Endodermal cell (in vitro differentiated cells): ENCODE measurements at regions not wholly inside any gene's neighbourhood (a gene's known extent, or its start where the extent isn't known, plus 50 kb on each side); places are given as distances from the start of the nearest gene placed in this dataset.

Experiments used
- DNase-seq: peaks from one replicate; pipeline ENCODE4 v3.0.0-alpha.2; 2017
- H3K27ac ChIP-seq: 2 replicates; pipeline ENCODE4 v1.5.1; 2013; ENCODE audit warnings: mild to moderate bottlenecking, low read depth, low read length, moderate library complexity
- H3K27me3 ChIP-seq: 2 replicates; pipeline ENCODE4 v1.6.1; 2013; ENCODE audit warnings: mild to moderate bottlenecking, low read length, moderate library complexity; ENCODE audit not compliant: insufficient read depth, control insufficient read depth, poor library complexity, severe bottlenecking
- H3K36me3 ChIP-seq: 2 replicates; pipeline ENCODE4 v1.7.0; 2013; ENCODE audit warnings: mild to moderate bottlenecking, low read length, moderate library complexity; ENCODE audit not compliant: control insufficient read depth, insufficient read depth
- H3K4me1 ChIP-seq: one replicate; pipeline ENCODE4 v1.7.0; 2013; ENCODE audit warnings: low read length; ENCODE audit not compliant: control insufficient read depth, insufficient read depth
- H3K4me3 ChIP-seq: 2 replicates; pipeline ENCODE4 v1.5.1; 2013; ENCODE audit warnings: mild to moderate bottlenecking, low read length, moderate library complexity
- H3K9ac ChIP-seq: 2 replicates; pipeline ENCODE4 v1.6.1; 2013; ENCODE audit warnings: mild to moderate bottlenecking, low read length, moderate library complexity; ENCODE audit not compliant: poor library complexity, severe bottlenecking; ENCODE audit errors: extremely low read depth
- H3K9me3 ChIP-seq: 2 replicates; pipeline ENCODE4 v1.6.1; 2013; ENCODE audit warnings: mild to moderate bottlenecking, low read length, moderate library complexity; ENCODE audit not compliant: control insufficient read depth
- H3K27ac Mint-ChIP-seq: 2 replicates; pipeline ENCODE4 v1.8.0; 2020; ENCODE audit warnings: mixed read lengths
- H3K27me3 Mint-ChIP-seq: 2 replicates; pipeline ENCODE4 v1.8.0; 2021; ENCODE audit warnings: mild to moderate bottlenecking, mixed read lengths; ENCODE audit not compliant: insufficient read depth
- H3K36me3 Mint-ChIP-seq: 2 replicates; pipeline ENCODE4 v1.8.0; 2020; ENCODE audit warnings: low read depth, mixed read lengths
- H3K4me1 Mint-ChIP-seq: 2 replicates; pipeline ENCODE4 v1.8.0; 2020; ENCODE audit warnings: mixed read lengths
- H3K4me3 Mint-ChIP-seq: 2 replicates; pipeline ENCODE4 v1.8.0; 2020; ENCODE audit warnings: mild to moderate bottlenecking, moderate library complexity, mixed read lengths
- H3K9me3 Mint-ChIP-seq: 2 replicates; pipeline ENCODE4 v1.8.0; 2020; ENCODE audit warnings: mild to moderate bottlenecking, mixed read lengths
- CTCF ChIP-seq: fragments of 200-600 bp; sonication (generic); conservative IDR thresholded peaks from 2 replicates; pipeline ENCODE4 v1.5.0; 2021; ENCODE audit warnings: antibody characterized with exemption, mild to moderate bottlenecking
- WGBS, 2 experiments: methylation state at CpG; one replicate each; pipeline versions ENCODE4 v1.1.5 to v1.1.7; 2013; ENCODE audit warnings: missing lambda C conversion rate in 2 of 2, mixed read lengths in 1 of 2; ENCODE audit not compliant: insufficient coverage in 1 of 2, insufficient read length in 1 of 2; 5-methylcytosine and 5-hydroxymethylcytosine counted together

DNA sequence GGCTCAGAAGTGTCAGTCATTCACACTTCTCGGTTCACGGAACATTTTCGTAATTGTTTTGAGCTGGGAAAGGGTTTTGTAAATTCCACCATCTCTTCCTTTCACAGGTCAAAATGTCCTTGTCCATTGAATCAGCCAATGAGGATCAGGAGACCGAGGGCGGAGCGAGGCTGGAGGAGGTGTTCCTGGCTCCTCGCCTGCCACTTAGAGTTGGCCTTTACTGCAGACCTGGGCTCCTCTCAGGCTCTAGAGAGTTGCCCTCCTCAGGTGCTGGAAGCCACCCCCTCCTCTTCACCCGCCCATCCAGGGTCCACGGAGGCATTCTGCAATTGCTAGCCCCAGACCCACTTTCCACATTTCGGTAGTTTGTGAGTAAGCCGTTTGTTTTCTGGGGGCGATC is 370.4 kb downstream of the IRS2 start:
- peaks cover 1% of the 10 kb centered on the region for H3K27me3 Mint-ChIP-seq
- 90 to 95% methylated on average over 4 to 12 of the region's 12 CpGs for WGBS, 2 experiments
- H3K27ac Mint-ChIP-seq: no peak overlapping the region
- no peak for DNase-seq
- Histone ChIP-seq H3K4me3 (no peak overlapping the region), H3K27me3 (no peaks in the 10 kb centered on the region), H3K4me1 (no peaks in the 10 kb centered on the region), H3K9ac (no peak overlapping the region), H3K36me3 (no peaks in the 10 kb centered on the region), H3K27ac (no peak overlapping the region), H3K9me3 (no peaks in the 10 kb centered on the region)
- no peak overlapping the region for H3K4me3 Mint-ChIP-seq
- no peak for TF ChIP-seq CTCF
- H3K4me1 Mint-ChIP-seq: peaks cover 7% of the 10 kb centered on the region
- H3K9me3 Mint-ChIP-seq: no peaks in the 10 kb centered on the region
- no peaks in the 10 kb centered on the region for H3K36me3 Mint-ChIP-seq

- H3K27me3 Mint-ChIP-seq: peaks cover 1% of the 10 kb centered on the region
- no peak overlapping the region for H3K4me3 ChIP-seq
- no peak for TF ChIP-seq CTCF
- no peak overlapping the region for H3K27ac Mint-ChIP-seq
- no peak overlapping the region for H3K9ac ChIP-seq
- H3K27me3 ChIP-seq: no peaks in the 10 kb centered on the region
- H3K4me1 ChIP-seq: no peaks in the 10 kb centered on the region
- no peaks in the 10 kb centered on the region for H3K9me3 Mint-ChIP-seq
- no peaks in the 10 kb centered on the region for H3K36me3 Mint-ChIP-seq
- H3K27ac ChIP-seq: no peak overlapping the region
- DNase-seq: no peak
- H3K9me3 ChIP-seq: no peaks in the 10 kb centered on the region
- 94 to 100% methylated on average over 3 of the region's 4 CpGs for WGBS, 2 experiments
- H3K4me3 Mint-ChIP-seq: no peak overlapping the region
- peaks cover 7% of the 10 kb centered on the region for H3K4me1 Mint-ChIP-seq
- H3K36me3 ChIP-seq: no peaks in the 10 kb centered on the region
Measured at GRCh38 chr13:109415057-109415456, 371.3 kb downstream of the IRS2 start.

DNA sequence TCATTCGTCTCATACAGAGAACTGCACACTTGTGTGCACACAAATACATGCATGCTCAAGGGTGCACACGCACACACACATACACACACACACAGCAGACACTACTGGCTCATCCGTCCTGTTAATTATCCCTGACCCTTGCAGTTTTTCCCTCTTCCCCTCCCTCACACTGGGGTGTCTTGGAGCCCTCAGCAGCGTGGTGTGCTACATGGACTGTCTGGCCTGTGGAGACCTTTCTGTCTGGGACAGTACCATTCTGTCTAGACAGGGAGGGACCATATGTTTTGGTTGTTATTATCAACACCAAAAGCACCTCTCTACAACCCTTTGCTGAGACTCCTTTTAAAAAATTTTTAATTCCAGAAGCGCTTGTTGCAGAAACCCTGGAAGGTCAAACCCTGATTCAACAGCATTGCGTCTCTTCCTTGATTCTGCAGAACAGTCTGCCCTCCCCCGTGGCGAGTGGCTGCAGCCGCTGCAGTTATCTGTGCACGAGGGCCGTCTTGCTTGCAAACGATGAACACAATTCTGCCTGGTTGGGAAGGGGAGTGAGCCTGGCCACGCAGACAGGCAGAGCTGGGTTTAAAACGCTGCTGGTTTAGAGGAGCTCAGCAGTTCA is 374.0 kb downstream of the IRS2 start:
- H3K27ac ChIP-seq: peak overlapping the region; percentile 100
- H3K27me3 ChIP-seq: no peaks in the 10 kb centered on the region
- H3K4me1 ChIP-seq: no peaks in the 10 kb centered on the region
- WGBS, 2 experiments: 38 to 53% methylated on average over 9 to 14 of the region's 14 CpGs
- peaks cover 1% of the 10 kb centered on the region for H3K27me3 Mint-ChIP-seq
- H3K36me3 Mint-ChIP-seq: no peaks in the 10 kb centered on the region
- H3K9me3 Mint-ChIP-seq: no peaks in the 10 kb centered on the region
- H3K4me3 ChIP-seq: no peak overlapping the region
- H3K4me1 Mint-ChIP-seq: peaks cover 7% of the 10 kb centered on the region
- no peaks in the 10 kb centered on the region for H3K36me3 ChIP-seq
- H3K9ac ChIP-seq: no peak overlapping the region
- DNase-seq: peak; percentile 61
- no peaks in the 10 kb centered on the region for H3K9me3 ChIP-seq
- no peak for TF ChIP-seq CTCF
- H3K27ac Mint-ChIP-seq: peak overlapping the region; percentile 18
- no peak overlapping the region for H3K4me3 Mint-ChIP-seq
